IPS DF 6.9 (cell line): ENCODE measurements at regions not wholly inside any gene's neighbourhood (a gene's known extent, or its start where the extent isn't known, plus 50 kb on each side); places are given as distances from the start of the nearest gene placed in this dataset.

Experiments used
- DNase-seq: peaks from one replicate; pipeline ENCODE4 v3.0.0-alpha.2; 2013; ENCODE audit warnings: low read depth, low spot score
- H3K27ac ChIP-seq: one replicate; pipeline ENCODE4 v1.5.1; 2013; ENCODE audit warnings: low read length, control low read depth
- H3K27me3 ChIP-seq: 2 replicates; pipeline ENCODE4 v1.6.1; 2013; ENCODE audit warnings: mild to moderate bottlenecking, low read length; ENCODE audit not compliant: control insufficient read depth, insufficient read depth
- H3K36me3 ChIP-seq: 2 replicates; pipeline ENCODE4 v1.6.1; 2013; ENCODE audit warnings: low read length; ENCODE audit not compliant: control insufficient read depth, insufficient read depth
- H3K4me1 ChIP-seq: 2 replicates; pipeline ENCODE4 v1.6.1; 2013; ENCODE audit warnings: low read length; ENCODE audit not compliant: control insufficient read depth, insufficient read depth
- H3K4me3 ChIP-seq: 2 replicates; pipeline ENCODE4 v1.5.1; 2013; ENCODE audit warnings: mild to moderate bottlenecking, low read length
- H3K9me3 ChIP-seq: 2 replicates; pipeline ENCODE4 v1.6.1; 2013; ENCODE audit warnings: low read length, inconsistent platforms; ENCODE audit not compliant: control insufficient read depth, insufficient read depth
- WGBS: extraction: QIAGEN DNeasy Blood & Tissue Kit; methylation state at CpG from one replicate; pipeline ENCODE4 v1.1.7; 2013; ENCODE audit warnings: mixed read lengths, missing lambda C conversion rate; ENCODE audit not compliant: insufficient read length, insufficient coverage; 5-methylcytosine and 5-hydroxymethylcytosine counted together

GRCh38 chr12:33551006-33551405 lies 111.4 kb upstream of the SYT10 start:
- H3K36me3 ChIP-seq, result no peaks in the 10 kb centered on the region
- no peaks in the 10 kb centered on the region for H3K4me1 ChIP-seq
- no peaks in the 10 kb centered on the region for H3K27me3 ChIP-seq
- DNase-seq, result no peak
- no peaks in the 10 kb centered on the region; the same call in 1 of the 2 replicates for H3K9me3 ChIP-seq
- H3K4me3 ChIP-seq, result no peak overlapping the region
- H3K27ac ChIP-seq, result no peak overlapping the region

- Histone ChIP-seq H3K27me3 (no peaks in the 10 kb centered on the region), H3K36me3 (no peaks in the 10 kb centered on the region), H3K4me1 (no peaks in the 10 kb centered on the region), H3K27ac (no peak overlapping the region), H3K4me3 (no peak overlapping the region), H3K9me3 (no peaks in the 10 kb centered on the region; the same call in 1 of the 2 replicates)
- DNase-seq, result no peak
Observed at GRCh38 chr12:33555128-33555527, 115.5 kb upstream of the SYT10 start.

- no peaks in the 10 kb centered on the region for H3K9me3 ChIP-seq
- peaks cover 1% of the 10 kb centered on the region; the same call in 1 of the 2 replicates for H3K4me1 ChIP-seq
- DNase-seq, result no peak
- no CpG with 5 or more reads among the region's 4 CpGs for WGBS
- H3K27me3 ChIP-seq, result no peaks in the 10 kb centered on the region
- no peak overlapping the region for H3K27ac ChIP-seq
- H3K36me3 ChIP-seq, result no peaks in the 10 kb centered on the region
- no peak overlapping the region for H3K4me3 ChIP-seq
Observed at GRCh38 chr12:33560653-33561208, 121.1 kb upstream of the SYT10 start.

GRCh38 chr12:33562401-33562800 lies 122.8 kb upstream of the SYT10 start:
- Histone ChIP-seq H3K36me3 (no peaks in the 10 kb centered on the region), H3K9me3 (no peaks in the 10 kb centered on the region)
- no CpG with 5 or more reads among the region's 2 CpGs for WGBS

GRCh38 chr12:33566403-33566802 lies 126.8 kb upstream of the SYT10 start:
- H3K9me3 ChIP-seq, result no peaks in the 10 kb centered on the region
- no peaks in the 10 kb centered on the region for H3K36me3 ChIP-seq
- WGBS, result no CpG with 5 or more reads among the region's 3 CpGs
- no peaks in the 10 kb centered on the region for H3K27me3 ChIP-seq
- H3K4me1 ChIP-seq, result no peaks in the 10 kb centered on the region
- DNase-seq, result no peak
- no peak overlapping the region for H3K27ac ChIP-seq
- no peak overlapping the region for H3K4me3 ChIP-seq

More at GRCh38 chr12:33562401-33562800, 122.8 kb upstream of the SYT10 start:
- H3K4me1 ChIP-seq, result peaks cover 1% of the 10 kb centered on the region; the same call in 1 of the 2 replicates
- DNase-seq, result no peak
- H3K4me3 ChIP-seq, result no peak overlapping the region
- no peak overlapping the region for H3K27ac ChIP-seq
- no peaks in the 10 kb centered on the region for H3K27me3 ChIP-seq

- no peaks in the 10 kb centered on the region for H3K9me3 ChIP-seq
- H3K4me3 ChIP-seq, result no peak overlapping the region
- no peaks in the 10 kb centered on the region for H3K36me3 ChIP-seq
- no peak overlapping the region for H3K27ac ChIP-seq
- no peaks in the 10 kb centered on the region for H3K27me3 ChIP-seq
- DNase-seq, result no peak
- no CpG with 5 or more reads among the region's 3 CpGs for WGBS
- H3K4me1 ChIP-seq, result no peaks in the 10 kb centered on the region
Observed at GRCh38 chr12:33575346-33575745, 135.7 kb upstream of the SYT10 start.

- H3K27me3 ChIP-seq, result no peaks in the 10 kb centered on the region
- H3K27ac ChIP-seq, result no peak overlapping the region
- H3K4me3 ChIP-seq, result no peak overlapping the region
- no CpG with 5 or more reads among the region's 5 CpGs for WGBS
- DNase-seq, result no peak
- no peaks in the 10 kb centered on the region for H3K9me3 ChIP-seq
- no peaks in the 10 kb centered on the region for H3K4me1 ChIP-seq
- no peaks in the 10 kb centered on the region for H3K36me3 ChIP-seq
Observed at GRCh38 chr12:33581613-33582122, 142.0 kb upstream of the SYT10 start.

GRCh38 chr12:33586576-33586975 lies 147.0 kb upstream of the SYT10 start:
- Histone ChIP-seq H3K27ac (no peak overlapping the region), H3K4me3 (no peak overlapping the region), H3K36me3 (no peaks in the 10 kb centered on the region), H3K4me1 (peaks cover 9% of the 10 kb centered on the region), H3K27me3 (no peaks in the 10 kb centered on the region), H3K9me3 (no peaks in the 10 kb centered on the region)
- DNase-seq, result no peak
- no CpG with 5 or more reads among the region's 2 CpGs for WGBS

GRCh38 chr12:33587354-33587753 lies 147.7 kb upstream of the SYT10 start:
- Histone ChIP-seq H3K9me3 (no peaks in the 10 kb centered on the region), H3K27ac (no peak overlapping the region), H3K4me1 (peaks cover 9% of the 10 kb centered on the region), H3K4me3 (no peak overlapping the region), H3K27me3 (no peaks in the 10 kb centered on the region), H3K36me3 (no peaks in the 10 kb centered on the region)
- WGBS, result no CpG with 5 or more reads among the region's 1 CpG
- no peak for DNase-seq

GRCh38 chr12:33587784-33588712 lies 148.4 kb upstream of the SYT10 start:
- H3K36me3 ChIP-seq, result no peaks in the 10 kb centered on the region
- no peaks in the 10 kb centered on the region for H3K27me3 ChIP-seq
- no peak overlapping the region for H3K4me3 ChIP-seq
- peak; percentile 27 for DNase-seq
- no peak overlapping the region for H3K27ac ChIP-seq
- WGBS, result no CpG with 5 or more reads among the region's 8 CpGs
- no peaks in the 10 kb centered on the region for H3K9me3 ChIP-seq
- peaks cover 9% of the 10 kb centered on the region for H3K4me1 ChIP-seq
